Testis (tissue), 2 donors: ENCODE measurements at regions not wholly inside any gene's neighbourhood (a gene's known extent, or its start where the extent isn't known, plus 50 kb on each side); places are given as distances from the start of the nearest gene placed in this dataset.

ENCODE experiments used
- CTCF ChIP-seq, 3 experiments: fragments of 450-650 bp in 2 of 3; fragments of 200-600 bp in 1 of 3; sonication (generic) in 1 of 3; IDR thresholded peaks; one replicate each; pipeline ENCODE4 v1.5.1; 2016 to 2019; ENCODE audit warnings: antibody characterized with exemption in 3 of 3, mild to moderate bottlenecking in 2 of 3, moderate library complexity in 1 of 3
- POLR2A ChIP-seq: fragments of 450-650 bp; IDR thresholded peaks from one replicate; pipeline ENCODE4 v1.6.1; 2017; ENCODE audit warnings: antibody characterized with exemption, mild to moderate bottlenecking, moderate library complexity

GRCh38 chr6:21898107-21898796 is 304.7 kb downstream of the SOX4 start:
- TF ChIP-seq CTCF (IDR thresholded peaks at IDR 0.05) (no peak), POLR2A (no peak)
